IMR-90 (cell line): ENCODE measurements at regions not wholly inside any gene's neighbourhood (a gene's known extent, or its start where the extent isn't known, plus 50 kb on each side); places are given as distances from the start of the nearest gene placed in this dataset.

Experiments used
- ATAC-seq: fragments of 200-7000 bp; cut with Tn5 transposase; 2 replicates; pipeline ENCODE4 v1.9.1; 2020; ENCODE audit warnings: low read depth, mild to moderate bottlenecking, moderate library complexity
- BruUV-seq: library from RNA; stranded (reverse); fragments of 400-500 nt; replicated peaks from 2 replicates; lab custom pipeline; 2021; lab: Mats Ljungman, UMichigan
- CTCF ChIA-PET: fragments of 300-600 bp; formaldehyde crosslinking; extraction: SDS; loops from one replicate; lab custom pipeline; 2021; ENCODE audit warnings: antibody characterized with exemption; lab: Yijun Ruan, JAX
- POLR2A ChIA-PET: fragments of 300-600 bp; sonication (Branson Sonifier 250); formaldehyde crosslinking; loops from one replicate; lab custom pipeline; 2022; ENCODE audit warnings: antibody characterized with exemption; ENCODE audit not compliant: unreplicated experiment; lab: Charles Lee
- DNase-seq: peaks from one replicate; pipeline ENCODE4 v3.0.0; 2013
- H2AFZ ChIP-seq: replicated peaks from 2 replicates; pipeline ENCODE3; 2013; ENCODE audit warnings: low read length, mild to moderate bottlenecking; ENCODE audit not compliant: poor library complexity
- H2AK5ac ChIP-seq: 2 replicates; pipeline ENCODE4 v1.6.1; 2013; ENCODE audit warnings: low read depth, low read length, inconsistent platforms
- H2AK9ac ChIP-seq: replicated peaks from 2 replicates; pipeline ENCODE3; 2013; ENCODE audit warnings: mild to moderate bottlenecking, low read depth, low read length, moderate library complexity; ENCODE audit not compliant: poor library complexity
- H2BK120ac ChIP-seq: 2 replicates; pipeline ENCODE4 v1.6.1; 2013; ENCODE audit warnings: low read depth, low read length, inconsistent platforms
- H2BK15ac ChIP-seq: 3 replicates; pipeline ENCODE4 v1.6.1; 2013; ENCODE audit warnings: low read depth, low read length, inconsistent platforms
- H2BK20ac ChIP-seq: 2 replicates; pipeline ENCODE4 v1.6.1; 2013; ENCODE audit warnings: low read depth, mild to moderate bottlenecking, inconsistent platforms, low read length, moderate library complexity
- H2BK5ac ChIP-seq: 2 replicates; pipeline ENCODE4 v1.6.1; 2013; ENCODE audit warnings: mild to moderate bottlenecking, low read depth, low read length, inconsistent platforms; ENCODE audit not compliant: poor library complexity, severe bottlenecking
- H3K14ac ChIP-seq: replicated peaks from 2 replicates; pipeline ENCODE4 v1.6.1; 2013; ENCODE audit warnings: low read depth, low read length, inconsistent platforms
- H3K18ac ChIP-seq: 2 replicates; pipeline ENCODE4 v1.6.1; 2013; ENCODE audit warnings: low read depth, low read length, control low read depth
- H3K23ac ChIP-seq: 2 replicates; pipeline ENCODE4 v1.6.1; 2013; ENCODE audit warnings: low read depth, low read length, inconsistent platforms
- H3K27ac ChIP-seq: 2 replicates; pipeline ENCODE4 v1.5.1; 2013; ENCODE audit warnings: mild to moderate bottlenecking, control low read depth, low read length; ENCODE audit not compliant: insufficient read depth
- H3K27me3 ChIP-seq: 2 replicates; pipeline ENCODE4 v1.6.1; 2013; ENCODE audit warnings: low read length; ENCODE audit not compliant: control insufficient read depth, insufficient read depth
- H3K36me3 ChIP-seq: 2 replicates; pipeline ENCODE4 v1.6.1; 2013; ENCODE audit warnings: low read length, mixed read lengths; ENCODE audit not compliant: control insufficient read depth, insufficient read depth
- H3K4ac ChIP-seq: 2 replicates; pipeline ENCODE4 v1.6.1; 2013; ENCODE audit warnings: low read depth, low read length, inconsistent platforms
- H3K4me1 ChIP-seq: 2 replicates; pipeline ENCODE4 v1.6.1; 2013; ENCODE audit warnings: low read length, mixed read lengths; ENCODE audit not compliant: control insufficient read depth, insufficient read depth
- H3K4me2 ChIP-seq: 2 replicates; pipeline ENCODE4 v1.6.1; 2013; ENCODE audit warnings: low read depth, mild to moderate bottlenecking, control low read depth, low read length, moderate library complexity
- H3K4me3 ChIP-seq: 2 replicates; pipeline ENCODE4 v1.5.1; 2013; ENCODE audit warnings: low read depth, mild to moderate bottlenecking, control low read depth, low read length, moderate library complexity; ENCODE audit not compliant: insufficient read depth
- H3K56ac ChIP-seq: 2 replicates; pipeline ENCODE4 v1.6.1; 2013; ENCODE audit warnings: low read length, inconsistent platforms; ENCODE audit not compliant: insufficient read depth; ENCODE audit errors: extremely low read depth
- H3K79me1 ChIP-seq, 2 experiments: 2 replicates each; pipeline ENCODE4 v1.6.1; 2013; ENCODE audit warnings: low read length in 2 of 2, inconsistent platforms in 1 of 2, low read depth in 1 of 2
- H3K9ac ChIP-seq: 2 replicates; pipeline ENCODE4 v1.6.1; 2013; ENCODE audit warnings: low read depth, low read length, control low read depth
- H3K9me1 ChIP-seq: 2 replicates; pipeline ENCODE4 v1.6.1; 2013; ENCODE audit warnings: low read length, inconsistent platforms; ENCODE audit not compliant: insufficient read depth
- H3K9me3 ChIP-seq: 2 replicates; pipeline ENCODE4 v1.6.1; 2013; ENCODE audit warnings: low read length; ENCODE audit not compliant: control insufficient read depth, insufficient read depth
- H4K20me1 ChIP-seq: 2 replicates; pipeline ENCODE4 v1.6.1; 2013; ENCODE audit warnings: low read length, inconsistent platforms; ENCODE audit not compliant: insufficient read depth
- H4K5ac ChIP-seq: 2 replicates; pipeline ENCODE4 v1.6.1; 2013; ENCODE audit warnings: mild to moderate bottlenecking, low read depth, low read length, control low read depth
- H4K8ac ChIP-seq, 2 experiments: 2 replicates each; pipeline ENCODE4 v1.6.1; 2013; ENCODE audit warnings: low read depth in 2 of 2, low read length in 2 of 2, control low read depth in 1 of 2, inconsistent platforms in 1 of 2
- H4K91ac ChIP-seq: 2 replicates; pipeline ENCODE4 v1.6.1; 2013; ENCODE audit warnings: low read depth, low read length, inconsistent platforms; ENCODE audit not compliant: insufficient read depth
- BHLHE40 ChIP-seq: fragments of 150-350 bp; IDR thresholded peaks from 2 replicates; pipeline ENCODE4 v1.6.1; 2016; ENCODE audit warnings: mild to moderate bottlenecking, low read depth, low read length
- CEBPB ChIP-seq: IDR thresholded peaks from 2 replicates; pipeline ENCODE4 v1.6.1; 2012; ENCODE audit warnings: low read depth, low read length, improper control_type of control experiment
- ELK1 ChIP-seq: fragments of 150-350 bp; IDR thresholded peaks from 2 replicates; pipeline ENCODE4 v1.6.1; 2016; ENCODE audit warnings: low read depth, mild to moderate bottlenecking, low read length, moderate library complexity, borderline replicate concordance
- WGBS, 2 experiments: methylation state at CpG; one replicate each; pipeline versions ENCODE4 v1.1.5 to v1.1.7; 2013; ENCODE audit warnings: missing lambda C conversion rate in 2 of 2; ENCODE audit not compliant: insufficient read length in 1 of 2; ENCODE audit errors: extremely low coverage in 2 of 2; 5-methylcytosine and 5-hydroxymethylcytosine counted together
- dilution Hi-C: fragments of 300-500 bp; cut with HindIII; formaldehyde crosslinking; loops from one replicate; pipeline ENCODE4 v1.14.3; 2018; ENCODE audit warnings: low sequenced_read_pairs; ENCODE audit not compliant: unreplicated experiment
- in situ Hi-C: fragments of 300-500 bp; cut with MboI; formaldehyde crosslinking; loops from 3 replicates; pipeline ENCODE4 v1.14.3; 2019; ENCODE audit warnings: low sequenced_read_pairs, inconsistent platforms, mixed read lengths
- intact Hi-C: fragments of 100-400 bp; cut with micrococcal nuclease; formaldehyde crosslinking; loops from 2 replicates; pipeline ENCODE4 v1.10.0; 2022

- Histone ChIP-seq H3K9me3 (0 out of 2 replicates have a peak, but pooled peaks cover 3% of the 10 kb centered on the region), H4K91ac (no peak overlapping the region), H2AK9ac (no peak overlapping the region), H3K9ac (no peak overlapping the region), H2BK120ac (peak overlapping the region; percentile 58), H2BK15ac (no peak overlapping the region), H4K8ac (0 out of 4 replicates have a peak overlapping the region, but pooled peaks of 1 of the 2 experiments have one; percentile 49), H4K5ac (peak overlapping the region; percentile 55; the same call in 1 of the 2 replicates), H3K14ac (0 out of 2 replicates have a peak overlapping the region, but pooled peaks have one; percentile 18), H3K23ac (no peak overlapping the region), H3K4me3 (no peak overlapping the region), H3K56ac (no peak overlapping the region), H3K4me2 (no peak overlapping the region), H3K27me3 (no peaks in the 10 kb centered on the region), H3K27ac (no peak overlapping the region; the same call in 1 of the 2 replicates), H3K18ac (peak overlapping the region; percentile 70; the same call in 1 of the 2 replicates), H3K36me3 (no peaks in the 10 kb centered on the region), H3K4me1 (peaks cover 6% of the 10 kb centered on the region), H2BK5ac (no peak overlapping the region), H3K4ac (no peak overlapping the region), H4K20me1 (no peaks in the 10 kb centered on the region), H2BK20ac (peak overlapping the region; percentile 42; the same call in 1 of the 2 replicates), H3K9me1 (no peaks in the 10 kb centered on the region; the same call in 1 of the 2 replicates), H2AFZ (no peak overlapping the region), H3K79me1 (no peaks in the 10 kb centered on the region), H2AK5ac (no peak overlapping the region)
- no CpG with 5 or more reads among the region's 2 CpGs for WGBS, 2 experiments
- ATAC-seq (no peak), DNase-seq (no peak)
- POLR2A ChIA-PET = interaction anchor here (0.5 kb wide), 1 partner anchor 949 kb away, joined by 3 read pairs; no protein-coding TSS in a partner anchor
- CTCF ChIA-PET = no interaction called here
- intact Hi-C loops (loop anchor here (10.0 kb wide), 1 partner anchor 325 kb away; no protein-coding TSS in a partner anchor), in situ Hi-C loops (no loop called here), dilution Hi-C loops (no loop called here)
- BruUV-seq = no TSS peak
- TF ChIP-seq BHLHE40 (no peak), ELK1 (no peak), CEBPB (peak; percentile 84)
Observed at GRCh38 chr11:23869671-23870070, 627.2 kb upstream of the LUZP2 start.
